ENCODE measurements at regions not wholly inside any gene's neighbourhood (a gene's known extent, or its start where the extent isn't known, plus 50 kb on each side); places are given as distances from the start of the nearest gene placed in this dataset.

- no peaks in the 10 kb centered on the region for H3K4me1 Mint-ChIP-seq (ENCODE audit: low read depth)
- H3K9me3 Mint-ChIP-seq, result peaks cover 14% of the 10 kb centered on the region
- H3K27me3 Mint-ChIP-seq (ENCODE audit: insufficient read depth), result peaks cover 2% of the 10 kb centered on the region
- DNase-seq (ENCODE audit: low spot score), result no peak
- no peak overlapping the region for H3K4me3 Mint-ChIP-seq
- no peak overlapping the region for H3K27ac Mint-ChIP-seq
- no peaks in the 10 kb centered on the region for H3K36me3 Mint-ChIP-seq (ENCODE audit: low read depth)
- intact Hi-C loops (cut with micrococcal nuclease), result no loop called here
Measured at GRCh38 chr10:28733245-28733644, 55.9 kb downstream of the BAMBI start.

DNA sequence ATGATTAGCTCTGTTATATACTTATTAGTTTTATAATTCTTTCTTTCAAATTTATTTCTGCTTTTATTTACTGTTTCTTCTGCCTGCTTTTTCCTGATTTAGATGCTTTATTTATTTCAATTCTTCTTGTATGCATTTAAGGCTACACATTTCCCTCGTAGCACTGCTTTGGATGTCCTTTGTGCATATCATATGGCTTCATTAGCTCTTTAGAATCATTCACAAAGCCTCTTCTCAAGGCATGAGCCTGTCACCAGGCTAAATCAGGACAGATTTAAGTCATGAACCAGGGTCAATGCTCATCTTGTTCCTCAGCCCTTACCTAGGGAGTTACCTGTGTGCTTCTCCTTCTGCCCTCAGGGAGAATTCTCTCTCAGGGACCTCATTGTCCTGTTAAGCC is 56.3 kb downstream of the BAMBI start:
- Mint-ChIP-seq H3K27ac (no peak overlapping the region), H3K27me3 (ENCODE audit: insufficient read depth) (peaks cover 2% of the 10 kb centered on the region), H3K9me3 (peaks cover 14% of the 10 kb centered on the region), H3K4me3 (no peak overlapping the region), H3K4me1 (ENCODE audit: low read depth) (no peaks in the 10 kb centered on the region), H3K36me3 (ENCODE audit: low read depth) (no peaks in the 10 kb centered on the region)
- DNase-seq (ENCODE audit: low spot score), result no peak
- intact Hi-C loops (cut with micrococcal nuclease), result no loop called here

DNA sequence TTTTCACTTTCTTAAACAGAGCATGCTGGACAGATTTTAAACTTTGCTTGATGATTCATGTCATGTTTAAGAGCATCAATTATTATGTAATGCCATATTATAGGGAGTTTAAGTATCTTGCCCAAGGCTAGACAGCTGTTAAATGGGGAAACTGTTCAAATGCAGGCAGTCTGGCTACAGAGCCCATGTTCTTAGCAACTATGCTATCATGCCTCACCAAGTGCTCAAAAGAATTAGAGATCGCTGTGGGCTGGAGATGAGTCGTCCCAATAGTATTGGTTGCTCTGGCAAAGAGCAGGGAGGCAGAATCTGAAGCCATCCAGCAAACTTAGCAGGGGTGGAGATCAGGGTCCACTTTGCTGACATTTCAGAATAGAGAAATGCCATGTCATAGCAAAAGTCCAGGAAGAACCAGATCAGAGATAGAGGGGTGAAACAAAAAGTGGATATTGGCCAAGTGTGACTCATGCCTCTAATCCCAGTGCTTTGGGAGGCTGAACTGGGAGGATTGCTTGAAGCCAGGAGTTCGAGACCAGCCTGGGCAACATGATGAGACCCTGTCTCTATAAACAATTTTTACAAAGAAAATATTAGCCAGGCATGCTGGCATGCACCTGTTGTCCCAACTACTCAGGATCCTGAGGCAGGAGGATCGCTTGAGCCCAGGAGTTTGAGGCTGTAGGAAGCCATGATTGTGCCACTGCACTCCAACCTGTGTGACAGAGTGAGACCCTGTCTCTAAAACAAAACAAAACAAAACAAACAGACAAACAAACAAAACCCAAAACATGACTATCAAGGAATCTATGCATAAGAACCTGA is 57.8 kb downstream of the BAMBI start:
- Mint-ChIP-seq H3K27me3 (ENCODE audit: insufficient read depth) (peaks cover 2% of the 10 kb centered on the region), H3K4me3 (no peak overlapping the region), H3K36me3 (ENCODE audit: low read depth) (no peaks in the 10 kb centered on the region), H3K9me3 (peaks cover 14% of the 10 kb centered on the region), H3K27ac (no peak overlapping the region), H3K4me1 (ENCODE audit: low read depth) (no peaks in the 10 kb centered on the region)
- intact Hi-C loops (cut with micrococcal nuclease), result no loop called here
- DNase-seq (ENCODE audit: low spot score), result no peak

DNA sequence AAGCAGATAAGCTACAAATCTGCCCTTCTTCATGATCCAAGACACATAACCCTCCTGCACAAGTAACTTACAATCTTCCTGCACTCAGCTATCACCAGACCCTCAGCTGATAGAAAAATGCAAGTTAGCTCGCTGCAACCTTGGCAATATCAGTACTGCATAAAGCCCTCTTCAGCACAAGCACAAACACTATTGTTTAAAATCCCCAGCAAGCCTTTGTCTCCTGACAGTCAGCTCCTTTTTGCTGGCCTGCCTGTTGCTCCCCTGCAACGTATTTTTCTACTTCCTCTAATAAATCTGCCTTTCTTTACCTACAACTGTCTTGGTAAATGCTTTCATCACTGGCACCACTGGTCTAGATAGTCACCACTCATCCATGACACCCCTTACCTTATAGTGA is 59.8 kb downstream of the BAMBI start:
- intact Hi-C loops (cut with micrococcal nuclease), result no loop called here
- H3K9me3 Mint-ChIP-seq, result peaks cover 11% of the 10 kb centered on the region
- H3K27ac Mint-ChIP-seq, result no peak overlapping the region
- no peak for DNase-seq (ENCODE audit: low spot score)
- peaks cover 2% of the 10 kb centered on the region for H3K27me3 Mint-ChIP-seq (ENCODE audit: insufficient read depth)
- no peaks in the 10 kb centered on the region for H3K36me3 Mint-ChIP-seq (ENCODE audit: low read depth)
- H3K4me3 Mint-ChIP-seq, result no peak overlapping the region
- H3K4me1 Mint-ChIP-seq (ENCODE audit: low read depth), result no peaks in the 10 kb centered on the region

DNA sequence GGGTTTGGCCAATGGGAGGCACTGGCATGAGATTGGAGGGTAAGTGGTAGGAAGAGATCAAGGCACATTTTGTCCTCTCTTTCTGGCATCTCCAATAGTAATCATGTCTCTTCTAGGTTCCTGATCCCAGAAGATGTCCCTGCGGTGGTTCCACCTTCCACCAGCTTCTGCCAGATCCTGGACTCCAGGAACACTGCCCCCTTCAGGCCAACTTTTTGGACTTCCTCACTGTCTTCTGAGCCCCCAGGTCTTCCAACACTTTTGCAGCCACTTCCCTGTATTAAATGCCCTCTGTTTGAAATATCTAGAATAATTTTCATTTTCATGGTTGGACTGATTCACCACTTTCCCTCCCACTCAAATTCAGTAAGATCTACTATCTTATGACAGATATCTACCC is 60.9 kb downstream of the BAMBI start:
- Mint-ChIP-seq H3K36me3 (ENCODE audit: low read depth) (no peaks in the 10 kb centered on the region), H3K9me3 (peaks cover 6% of the 10 kb centered on the region), H3K4me1 (ENCODE audit: low read depth) (no peaks in the 10 kb centered on the region), H3K27ac (no peak overlapping the region), H3K4me3 (no peak overlapping the region), H3K27me3 (ENCODE audit: insufficient read depth) (peaks cover 2% of the 10 kb centered on the region)
- intact Hi-C loops (cut with micrococcal nuclease), result no loop called here
- DNase-seq (ENCODE audit: low spot score), result no peak

DNA sequence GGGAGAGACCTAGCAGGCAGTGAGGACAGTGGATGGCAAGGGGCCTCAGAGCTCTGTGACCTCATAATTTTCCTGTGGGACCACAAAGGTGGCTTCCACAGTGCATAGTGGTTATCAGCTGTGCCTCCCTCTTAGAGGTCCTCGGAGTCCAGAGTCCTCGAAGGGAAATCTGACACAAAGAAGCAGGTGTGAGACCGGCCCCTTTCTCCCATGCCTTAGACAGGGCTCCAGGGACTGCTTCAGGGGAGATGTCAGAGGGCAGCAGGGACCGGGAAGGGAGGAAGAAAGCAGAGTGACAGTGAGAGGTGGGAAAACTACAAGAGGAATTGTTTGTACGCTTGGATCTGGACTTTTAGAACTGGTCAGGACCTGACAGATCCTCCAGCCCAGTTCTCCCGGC is 66.3 kb downstream of the BAMBI start:
- Mint-ChIP-seq H3K4me3 (no peak overlapping the region), H3K9me3 (no peaks in the 10 kb centered on the region), H3K27me3 (ENCODE audit: insufficient read depth) (no peaks in the 10 kb centered on the region), H3K27ac (no peak overlapping the region), H3K36me3 (ENCODE audit: low read depth) (no peaks in the 10 kb centered on the region), H3K4me1 (ENCODE audit: low read depth) (no peaks in the 10 kb centered on the region)
- intact Hi-C loops (cut with micrococcal nuclease), result no loop called here
- DNase-seq (ENCODE audit: low spot score), result no peak

DNA sequence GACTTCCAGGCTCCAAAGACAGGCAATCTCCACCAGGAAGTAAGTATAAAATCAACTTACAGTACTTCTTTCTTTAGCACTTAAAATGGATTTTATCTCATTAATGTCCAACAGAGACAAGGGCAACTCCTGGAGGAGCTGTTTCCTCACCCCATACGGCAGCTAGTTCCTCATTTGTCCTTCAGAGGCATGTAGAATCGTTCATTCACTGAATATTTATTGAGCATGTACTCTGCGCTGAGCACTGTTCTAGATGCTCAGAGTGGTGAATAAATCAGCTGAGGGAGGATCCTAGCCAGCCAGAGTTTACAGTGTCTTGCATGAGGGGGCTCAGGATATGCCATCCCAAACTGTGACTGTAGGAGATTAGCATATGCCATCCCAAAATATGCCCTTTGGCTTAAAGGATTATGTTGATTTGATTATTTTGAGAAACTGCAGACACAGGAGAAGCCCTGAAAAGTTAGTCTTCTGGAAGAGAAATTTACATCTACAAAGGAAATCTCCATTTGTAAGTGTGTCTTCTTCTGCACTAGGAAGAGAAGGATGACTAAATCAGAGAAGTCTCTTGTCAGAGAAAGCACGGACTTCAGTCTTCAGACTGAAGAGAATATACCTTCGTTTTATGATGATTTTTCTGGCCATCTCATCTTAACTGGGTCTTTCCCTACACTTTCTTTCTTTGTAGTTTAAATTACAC is 66.9 kb downstream of the BAMBI start:
- H3K9me3 Mint-ChIP-seq, result no peaks in the 10 kb centered on the region
- no peak for DNase-seq (ENCODE audit: low spot score)
- no peaks in the 10 kb centered on the region for H3K36me3 Mint-ChIP-seq (ENCODE audit: low read depth)
- no peak overlapping the region for H3K27ac Mint-ChIP-seq
- H3K27me3 Mint-ChIP-seq (ENCODE audit: insufficient read depth), result no peaks in the 10 kb centered on the region
- intact Hi-C loops (cut with micrococcal nuclease), result no loop called here
- no peak overlapping the region for H3K4me3 Mint-ChIP-seq
- no peaks in the 10 kb centered on the region for H3K4me1 Mint-ChIP-seq (ENCODE audit: low read depth)

DNA sequence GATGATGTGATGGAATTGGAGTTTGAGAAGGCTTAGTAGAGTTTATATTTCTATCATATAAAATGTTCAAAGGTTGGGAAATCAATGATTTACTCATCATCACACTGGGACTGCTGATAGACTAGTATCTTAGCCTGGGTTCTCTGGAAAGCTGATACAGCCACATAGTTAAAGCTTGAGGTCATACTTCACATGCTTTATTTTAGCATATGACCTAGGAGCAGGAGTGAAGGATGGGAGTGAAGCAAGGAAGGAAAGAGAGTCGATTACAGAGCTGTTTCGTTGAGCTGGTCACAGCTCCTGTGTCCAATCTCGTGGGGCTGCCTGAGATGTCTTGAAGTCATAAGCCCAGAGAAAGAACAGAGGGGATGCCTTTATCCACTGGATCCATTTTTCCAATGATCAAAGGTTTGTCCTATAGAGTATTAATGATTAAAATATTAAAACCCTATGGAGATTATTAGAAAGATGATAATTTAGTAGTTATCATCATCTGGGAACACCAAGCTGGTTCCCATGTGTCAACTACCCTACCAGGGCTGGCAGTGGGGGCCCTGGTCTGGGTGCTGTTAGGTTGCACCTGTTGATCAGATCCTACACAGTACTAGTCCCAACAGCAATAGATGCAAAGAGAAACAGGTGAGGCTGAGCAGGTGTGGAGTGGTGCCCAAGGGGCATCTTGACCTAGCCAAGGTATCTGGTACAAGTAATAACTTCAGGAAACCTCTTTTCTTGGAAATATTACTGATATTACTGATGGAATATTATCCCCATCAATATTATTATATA is 77.8 kb downstream of the BAMBI start:
- Mint-ChIP-seq H3K9me3 (peaks cover 2% of the 10 kb centered on the region), H3K4me1 (ENCODE audit: low read depth) (no peaks in the 10 kb centered on the region), H3K27ac (no peak overlapping the region), H3K4me3 (no peak overlapping the region), H3K27me3 (ENCODE audit: insufficient read depth) (peaks cover 8% of the 10 kb centered on the region), H3K36me3 (ENCODE audit: low read depth) (peaks cover 2% of the 10 kb centered on the region)
- no peak for DNase-seq (ENCODE audit: low spot score)
- intact Hi-C loops (cut with micrococcal nuclease), result no loop called here

DNA sequence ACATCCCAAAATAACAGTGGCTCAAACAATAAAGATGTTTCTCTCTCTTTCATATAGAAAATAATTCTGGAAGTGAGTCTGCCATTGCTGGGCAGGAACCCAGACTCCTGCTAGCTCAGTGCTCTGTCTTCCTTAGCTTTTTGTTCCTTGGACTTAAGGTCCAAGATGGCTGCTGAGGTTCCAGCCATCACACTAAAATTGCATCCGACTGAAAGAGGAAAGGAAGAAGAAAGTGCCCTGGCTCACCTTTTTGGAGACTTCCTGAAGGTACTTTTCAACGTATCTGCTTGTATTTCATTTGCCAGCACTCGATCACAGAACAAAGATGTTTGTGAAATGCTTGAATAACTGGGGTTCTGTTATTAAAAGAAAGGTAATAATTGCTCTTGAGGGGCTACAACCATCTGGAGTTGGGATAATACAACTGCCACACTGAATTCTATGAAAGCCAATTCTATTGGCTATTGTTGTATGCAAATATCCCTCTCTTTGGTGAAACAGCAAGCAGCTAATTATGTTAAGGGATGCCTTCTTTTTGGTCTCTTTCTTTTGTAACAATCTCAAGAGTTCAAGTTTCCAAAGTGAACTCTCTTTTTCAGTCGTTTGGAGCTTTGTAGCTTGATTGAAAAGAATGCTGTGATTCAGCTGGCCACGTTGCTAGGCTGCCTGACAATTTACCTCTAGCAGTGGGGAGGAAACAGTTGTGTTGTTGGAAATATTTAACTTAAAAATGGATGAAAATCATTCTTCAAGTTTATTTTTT is 83.9 kb downstream of the BAMBI start:
- H3K27ac Mint-ChIP-seq, result no peak overlapping the region
- peaks cover 2% of the 10 kb centered on the region for H3K27me3 Mint-ChIP-seq (ENCODE audit: insufficient read depth)
- H3K9me3 Mint-ChIP-seq, result no peaks in the 10 kb centered on the region
- no peak overlapping the region for H3K4me3 Mint-ChIP-seq
- intact Hi-C loops (cut with micrococcal nuclease), result no loop called here
- DNase-seq (ENCODE audit: low spot score), result no peak
- H3K36me3 Mint-ChIP-seq (ENCODE audit: low read depth), result no peaks in the 10 kb centered on the region
- no peaks in the 10 kb centered on the region for H3K4me1 Mint-ChIP-seq (ENCODE audit: low read depth)

DNA sequence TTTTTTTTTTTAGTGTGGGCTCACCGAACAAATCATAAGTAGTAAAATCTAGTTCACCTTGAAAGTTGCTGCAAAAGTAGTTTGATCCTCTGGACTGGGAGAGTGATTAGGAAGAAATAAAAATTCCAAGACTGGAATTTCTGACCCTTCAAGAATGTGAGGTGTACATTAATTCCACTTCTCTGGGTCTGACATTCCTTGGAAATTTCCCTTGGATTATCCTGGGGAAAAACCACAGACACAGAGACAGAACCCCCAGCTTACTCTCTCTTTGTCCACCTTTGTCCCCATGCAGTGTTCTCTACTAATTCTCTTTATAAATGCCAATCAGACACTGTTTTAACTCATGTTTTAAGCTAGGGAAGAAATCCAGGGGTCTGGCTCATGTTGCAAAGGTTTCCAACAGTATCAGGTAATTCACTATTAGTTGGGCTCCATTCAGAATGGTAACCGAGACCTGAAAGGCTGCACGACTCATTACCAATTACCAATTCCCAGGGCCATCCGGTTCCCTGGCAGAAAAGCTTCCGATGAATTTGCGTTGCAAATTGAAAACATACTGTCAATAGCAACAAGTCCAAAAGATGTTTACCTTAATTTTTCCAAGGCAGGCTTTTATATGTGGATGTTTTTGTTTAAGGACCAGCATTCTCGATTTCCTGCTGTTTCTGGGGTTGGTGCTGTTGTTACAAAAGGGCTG is 86.3 kb downstream of the BAMBI start:
- H3K27ac Mint-ChIP-seq, result no peak overlapping the region
- no peaks in the 10 kb centered on the region for H3K9me3 Mint-ChIP-seq
- no peak overlapping the region for H3K4me3 Mint-ChIP-seq
- no peak for DNase-seq (ENCODE audit: low spot score)
- no peaks in the 10 kb centered on the region for H3K27me3 Mint-ChIP-seq (ENCODE audit: insufficient read depth)
- no peaks in the 10 kb centered on the region for H3K36me3 Mint-ChIP-seq (ENCODE audit: low read depth)
- H3K4me1 Mint-ChIP-seq (ENCODE audit: low read depth), result no peaks in the 10 kb centered on the region
- intact Hi-C loops (cut with micrococcal nuclease), result no loop called here

DNA sequence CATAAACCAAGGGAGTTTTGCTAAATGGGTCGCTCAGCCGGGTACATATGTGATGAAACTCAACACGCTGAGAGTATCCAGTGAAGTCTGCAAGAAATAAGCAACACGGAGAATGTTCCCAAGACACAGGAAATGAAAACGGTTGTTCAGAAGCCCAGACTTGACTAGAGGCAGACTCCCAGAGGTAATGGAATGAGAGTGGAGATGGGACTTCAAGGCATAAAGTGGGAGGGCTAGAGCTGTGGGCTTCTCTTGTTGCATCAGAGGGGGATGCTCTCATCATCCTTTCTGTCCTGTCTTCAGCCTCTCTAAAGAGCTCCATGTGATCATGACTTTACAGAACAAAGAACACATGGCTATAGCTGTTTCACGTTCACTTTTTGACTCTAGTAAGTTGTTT is 88.3 kb downstream of the BAMBI start:
- Mint-ChIP-seq H3K4me3 (no peak overlapping the region), H3K4me1 (ENCODE audit: low read depth) (no peaks in the 10 kb centered on the region), H3K27ac (no peak overlapping the region), H3K27me3 (ENCODE audit: insufficient read depth) (no peaks in the 10 kb centered on the region), H3K9me3 (no peaks in the 10 kb centered on the region), H3K36me3 (ENCODE audit: low read depth) (no peaks in the 10 kb centered on the region)
- intact Hi-C loops (cut with micrococcal nuclease), result no loop called here
- no peak for DNase-seq (ENCODE audit: low spot score)

GRCh38 chr10:28768227-28768626 is 90.9 kb downstream of the BAMBI start:
- DNase-seq (ENCODE audit: low spot score), result no peak
- no peaks in the 10 kb centered on the region for H3K4me1 Mint-ChIP-seq (ENCODE audit: low read depth)
- H3K27me3 Mint-ChIP-seq (ENCODE audit: insufficient read depth), result no peaks in the 10 kb centered on the region
- intact Hi-C loops (cut with micrococcal nuclease), result no loop called here
- no peaks in the 10 kb centered on the region for H3K9me3 Mint-ChIP-seq
- H3K36me3 Mint-ChIP-seq (ENCODE audit: low read depth), result no peaks in the 10 kb centered on the region
- H3K27ac Mint-ChIP-seq, result no peak overlapping the region
- no peak overlapping the region for H3K4me3 Mint-ChIP-seq

Data from activated T-helper 1 cell treated with anti-CD3 and anti-CD28 coated beads, Interleukin-12 subunit alpha, Interleukin-12 subunit beta, Interleukin-2, Interleukin-4 antibody, amounts not matched to agents 30 ng/mL and 10 ng/mL and 1 ng/mL, durations not matched to agents 14 hours and 24 hours and 36 hours (primary cell).